ENCODE measurements at regions not wholly inside any gene's neighbourhood (a gene's known extent, or its start where the extent isn't known, plus 50 kb on each side); places are given as distances from the start of the nearest gene placed in this dataset.
A peak's percentile ranks its signal among the peaks of the same experiment; 100 is the strongest.

DNA sequence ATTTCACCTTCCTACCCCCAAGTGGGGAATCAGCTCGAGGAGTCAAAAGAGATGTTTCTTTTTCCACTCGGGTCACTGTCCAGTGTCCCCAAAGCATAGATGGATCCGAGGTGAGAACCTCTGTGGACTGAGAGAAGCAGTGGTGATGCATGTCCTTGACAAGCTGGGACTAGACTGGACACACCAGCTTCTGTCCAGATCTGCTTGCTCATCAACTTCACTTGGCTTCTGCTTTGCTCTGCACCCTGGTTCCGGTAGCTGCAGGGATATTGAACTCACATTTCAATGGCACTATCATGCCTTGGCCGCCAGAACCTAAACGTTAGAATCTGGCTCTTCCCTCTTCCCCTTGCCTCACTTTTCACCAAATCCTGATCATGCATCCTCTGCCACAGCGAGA is 50.3 kb upstream of the CXCL12 start:
- no peak overlapping the region for H3K9ac ChIP-seq (ENCODE audit: low read depth in 1 of 2, low read length in 2 of 2)
- H3K4me3 ChIP-seq (ENCODE audit: low read length in 2 of 2), result no peak overlapping the region
- H3K36me3 ChIP-seq (ENCODE audit: control insufficient read depth in 2 of 2, insufficient read depth in 2 of 2, low read length in 2 of 2), result no peaks in the 10 kb centered on the region
- no peak overlapping the region for H3K27ac ChIP-seq (ENCODE audit: low read depth in 2 of 2, low read length in 2 of 2)
- H3K9me3 ChIP-seq (ENCODE audit: control insufficient read depth in 2 of 2, low read length in 2 of 2), result no peaks in the 10 kb centered on the region
- H3K4me1 ChIP-seq (ENCODE audit: control insufficient read depth in 2 of 2, insufficient read depth in 2 of 2, low read length in 2 of 2), result no peaks in the 10 kb centered on the region
- H3K27me3 ChIP-seq (ENCODE audit: control insufficient read depth in 2 of 2, insufficient read depth in 2 of 2, low read length in 2 of 2), result no peaks in the 10 kb centered on the region

DNA sequence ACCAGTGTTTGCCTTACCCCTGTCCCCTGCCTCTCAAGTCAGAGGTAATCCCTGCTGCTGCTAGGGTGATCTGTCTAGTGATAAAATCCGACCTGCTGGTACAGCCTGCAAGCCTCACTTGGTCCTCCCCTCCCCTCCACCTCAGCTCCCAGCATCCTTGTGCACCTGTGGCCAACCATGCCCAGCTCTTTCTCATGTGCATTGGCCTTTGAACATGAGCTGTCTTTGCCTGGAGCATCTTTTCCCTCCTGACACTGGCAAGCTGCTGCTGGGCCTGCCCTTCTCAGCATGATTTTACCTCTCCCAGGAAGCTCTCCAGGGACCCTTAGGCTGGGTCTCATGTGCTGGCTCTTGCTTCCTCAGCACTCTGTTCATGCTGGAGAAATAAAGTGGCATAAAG is 51.3 kb upstream of the CXCL12 start:
- H3K4me3 ChIP-seq (ENCODE audit: low read length in 2 of 2), result no peak overlapping the region
- no peak overlapping the region for H3K27ac ChIP-seq (ENCODE audit: low read depth in 2 of 2, low read length in 2 of 2)
- H3K4me1 ChIP-seq (ENCODE audit: control insufficient read depth in 2 of 2, insufficient read depth in 2 of 2, low read length in 2 of 2), result no peaks in the 10 kb centered on the region
- no peaks in the 10 kb centered on the region for H3K9me3 ChIP-seq (ENCODE audit: control insufficient read depth in 2 of 2, low read length in 2 of 2)
- no peaks in the 10 kb centered on the region for H3K36me3 ChIP-seq (ENCODE audit: control insufficient read depth in 2 of 2, insufficient read depth in 2 of 2, low read length in 2 of 2)
- H3K27me3 ChIP-seq (ENCODE audit: control insufficient read depth in 2 of 2, insufficient read depth in 2 of 2, low read length in 2 of 2), result no peaks in the 10 kb centered on the region
- no peak overlapping the region for H3K9ac ChIP-seq (ENCODE audit: low read depth in 1 of 2, low read length in 2 of 2)

DNA sequence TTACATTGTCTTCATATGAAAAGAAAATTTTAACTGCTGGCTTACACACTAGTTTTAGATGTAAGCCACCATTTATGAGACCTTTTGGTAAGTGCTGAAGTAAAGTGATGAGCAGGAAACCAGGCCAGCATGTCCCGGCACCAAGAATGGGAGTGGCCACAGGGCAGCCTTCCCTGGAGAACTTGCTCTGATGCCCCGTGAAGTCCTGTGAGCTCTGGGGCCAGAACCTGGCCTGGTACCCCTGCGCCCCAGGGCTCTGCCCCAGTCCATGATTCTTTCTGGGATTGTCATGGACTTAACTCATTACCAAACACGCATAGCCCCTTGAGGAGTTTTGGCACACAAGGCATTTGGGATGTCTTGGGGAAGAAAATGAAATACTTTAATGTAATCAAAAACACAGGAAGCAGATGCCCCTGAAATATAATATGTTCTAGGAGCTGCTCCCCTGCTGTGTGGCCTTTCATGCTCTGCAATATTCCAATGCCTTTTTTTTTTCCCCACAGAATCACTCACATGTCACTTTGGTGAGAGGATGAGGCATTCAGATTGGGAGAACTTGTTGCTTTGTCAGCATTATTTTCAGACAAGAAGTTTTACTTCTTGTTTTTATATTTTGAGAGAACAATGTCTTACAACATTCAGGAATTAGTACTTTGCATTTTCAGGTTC is 53.1 kb upstream of the CXCL12 start:
- Histone ChIP-seq H3K27me3 (ENCODE audit: control insufficient read depth in 2 of 2, insufficient read depth in 2 of 2, low read length in 2 of 2) (no peaks in the 10 kb centered on the region), H3K4me3 (ENCODE audit: low read length in 2 of 2) (no peak overlapping the region), H3K36me3 (ENCODE audit: control insufficient read depth in 2 of 2, insufficient read depth in 2 of 2, low read length in 2 of 2) (no peaks in the 10 kb centered on the region), H3K27ac (ENCODE audit: low read depth in 2 of 2, low read length in 2 of 2) (peak overlapping the region; percentile 51 to 54), H3K9me3 (ENCODE audit: control insufficient read depth in 2 of 2, low read length in 2 of 2) (no peaks in the 10 kb centered on the region), H3K4me1 (ENCODE audit: control insufficient read depth in 2 of 2, insufficient read depth in 2 of 2, low read length in 2 of 2) (no peaks in the 10 kb centered on the region), H3K9ac (ENCODE audit: low read depth in 1 of 2, low read length in 2 of 2) (no peak overlapping the region)

DNA sequence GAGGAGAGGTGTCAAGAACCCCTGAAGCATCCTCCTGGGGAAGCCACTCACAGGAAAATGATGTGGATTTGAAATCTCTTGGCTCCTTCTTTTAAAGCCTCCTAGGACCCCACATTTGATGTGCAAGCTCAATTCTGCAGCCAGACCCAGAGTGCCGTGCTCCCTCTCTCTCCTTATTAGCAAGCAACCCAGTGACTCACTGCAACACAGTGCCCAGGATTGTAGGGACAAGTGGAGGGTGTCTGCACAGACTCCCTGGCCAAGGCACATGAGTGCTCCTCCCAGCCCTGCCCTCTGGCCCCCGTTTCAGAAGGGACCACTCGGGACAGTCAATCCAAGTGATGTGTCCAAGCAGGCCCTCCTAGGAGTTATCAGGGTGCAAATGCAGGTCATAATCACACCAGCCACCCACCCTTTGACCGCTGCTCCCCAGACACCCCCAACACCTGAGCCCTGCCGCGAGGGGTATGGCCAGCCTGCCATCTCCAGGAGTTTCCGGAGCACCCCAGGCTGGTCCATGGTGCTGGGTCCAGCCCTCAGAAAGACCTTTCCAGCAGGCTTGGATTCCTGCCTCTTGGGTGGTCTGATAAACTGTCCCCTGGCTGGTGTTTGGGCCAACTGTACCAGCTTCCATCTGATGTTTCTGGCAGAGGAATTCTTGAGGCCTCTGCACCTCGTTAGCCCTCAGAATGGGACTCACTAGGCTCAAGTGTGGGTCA is 54.5 kb upstream of the CXCL12 start:
- no peak overlapping the region for H3K4me3 ChIP-seq (ENCODE audit: low read length in 2 of 2)
- H3K9me3 ChIP-seq (ENCODE audit: control insufficient read depth in 2 of 2, low read length in 2 of 2), result no peaks in the 10 kb centered on the region
- H3K27ac ChIP-seq (ENCODE audit: low read depth in 2 of 2, low read length in 2 of 2), result peak overlapping the region; percentile 24 to 58
- no peaks in the 10 kb centered on the region for H3K27me3 ChIP-seq (ENCODE audit: control insufficient read depth in 2 of 2, insufficient read depth in 2 of 2, low read length in 2 of 2)
- H3K9ac ChIP-seq (ENCODE audit: low read depth in 1 of 2, low read length in 2 of 2), result no peak overlapping the region
- no peaks in the 10 kb centered on the region for H3K36me3 ChIP-seq (ENCODE audit: control insufficient read depth in 2 of 2, insufficient read depth in 2 of 2, low read length in 2 of 2)
- no peaks in the 10 kb centered on the region for H3K4me1 ChIP-seq (ENCODE audit: control insufficient read depth in 2 of 2, insufficient read depth in 2 of 2, low read length in 2 of 2)

DNA sequence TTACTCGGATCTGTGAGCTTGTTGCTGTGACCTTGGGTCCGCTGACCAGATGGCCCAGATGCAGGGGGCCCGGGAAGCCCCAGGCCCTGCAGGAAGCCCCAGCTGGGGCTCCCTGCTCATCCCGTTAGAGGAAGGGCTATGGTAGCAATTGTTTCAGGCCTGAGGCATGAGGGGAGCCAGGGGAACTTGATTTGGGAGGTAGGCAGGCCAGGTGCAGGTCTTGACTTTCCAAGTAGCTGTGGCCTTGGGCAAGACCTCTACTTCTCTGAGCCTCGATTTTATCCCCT is 55.0 kb upstream of the CXCL12 start:
- Histone ChIP-seq H3K4me3 (ENCODE audit: low read length in 2 of 2) (no peak overlapping the region), H3K36me3 (ENCODE audit: control insufficient read depth in 2 of 2, insufficient read depth in 2 of 2, low read length in 2 of 2) (no peaks in the 10 kb centered on the region), H3K27ac (ENCODE audit: low read depth in 2 of 2, low read length in 2 of 2) (no peak overlapping the region), H3K9me3 (ENCODE audit: control insufficient read depth in 2 of 2, low read length in 2 of 2) (peaks cover 0 to 3% of the 10 kb centered on the region in 2 donors), H3K9ac (ENCODE audit: low read depth in 1 of 2, low read length in 2 of 2) (no peak overlapping the region), H3K27me3 (ENCODE audit: control insufficient read depth in 2 of 2, insufficient read depth in 2 of 2, low read length in 2 of 2) (no peaks in the 10 kb centered on the region), H3K4me1 (ENCODE audit: control insufficient read depth in 2 of 2, insufficient read depth in 2 of 2, low read length in 2 of 2) (no peaks in the 10 kb centered on the region)

DNA sequence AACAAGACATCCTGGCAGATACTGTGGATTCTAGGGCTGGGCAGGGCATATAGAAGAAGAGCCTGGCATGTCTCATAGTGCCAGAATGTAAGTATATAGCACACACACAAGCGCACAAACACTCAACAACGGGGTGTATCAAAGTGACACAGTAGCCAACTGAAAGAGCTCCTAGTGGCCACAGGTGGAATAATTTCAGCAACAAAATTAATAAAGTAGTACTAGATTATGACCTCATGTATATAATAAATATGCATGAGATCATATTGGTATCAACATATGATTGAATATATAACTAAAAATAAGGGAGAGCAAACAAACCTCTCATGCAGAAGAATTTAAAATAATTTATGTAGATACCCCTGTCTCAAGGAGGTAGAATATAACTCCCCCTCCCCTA is 72.4 kb upstream of the CXCL12 start:
- Histone ChIP-seq H3K36me3 (ENCODE audit: control insufficient read depth in 2 of 2, insufficient read depth in 2 of 2, low read length in 2 of 2) (no peaks in the 10 kb centered on the region), H3K9me3 (ENCODE audit: control insufficient read depth in 2 of 2, low read length in 2 of 2) (no peaks in the 10 kb centered on the region), H3K27ac (ENCODE audit: low read depth in 2 of 2, low read length in 2 of 2) (no peak overlapping the region), H3K4me1 (ENCODE audit: control insufficient read depth in 2 of 2, insufficient read depth in 2 of 2, low read length in 2 of 2) (no peaks in the 10 kb centered on the region), H3K4me3 (ENCODE audit: low read length in 2 of 2) (no peak overlapping the region), H3K27me3 (ENCODE audit: control insufficient read depth in 2 of 2, insufficient read depth in 2 of 2, low read length in 2 of 2) (no peaks in the 10 kb centered on the region), H3K9ac (ENCODE audit: low read depth in 1 of 2, low read length in 2 of 2) (no peak overlapping the region)

DNA sequence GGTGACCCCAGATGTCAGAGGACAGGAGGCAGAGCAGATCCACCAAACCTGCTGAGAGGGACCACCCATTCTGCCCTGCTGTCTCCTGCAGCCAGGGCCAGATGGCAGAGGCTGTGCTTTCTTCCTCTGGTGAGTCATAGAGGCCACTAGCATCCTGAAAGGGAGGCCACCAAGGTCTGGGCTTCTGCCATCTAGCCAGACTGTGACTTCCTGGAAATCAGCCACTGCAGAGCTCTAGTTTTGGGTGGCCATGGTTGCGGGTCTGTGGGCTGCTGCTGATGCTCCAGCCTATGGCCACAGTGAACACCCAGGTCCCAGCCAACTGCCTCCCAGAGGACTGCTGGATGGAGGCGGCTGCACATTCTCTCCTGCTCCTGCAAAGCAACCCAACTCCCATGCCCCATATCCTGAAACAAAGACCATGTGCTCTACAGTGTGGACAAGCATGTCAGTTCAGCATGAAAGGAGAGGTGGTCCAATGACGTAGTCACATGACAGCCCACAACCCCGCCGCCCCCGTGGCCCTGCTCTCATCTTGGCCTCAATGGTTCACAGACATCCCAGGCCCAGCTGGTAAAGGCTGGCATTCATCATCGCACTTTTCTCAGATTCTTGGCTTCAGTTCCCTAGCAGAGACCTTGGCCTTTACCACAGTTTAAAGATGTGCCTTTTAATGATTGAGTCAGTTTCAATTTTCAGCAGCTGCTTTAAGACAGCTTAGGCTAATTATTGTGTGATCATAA is 73.9 kb upstream of the CXCL12 start:
- H3K27ac ChIP-seq (ENCODE audit: low read depth in 2 of 2, low read length in 2 of 2), result no peak overlapping the region

DNA sequence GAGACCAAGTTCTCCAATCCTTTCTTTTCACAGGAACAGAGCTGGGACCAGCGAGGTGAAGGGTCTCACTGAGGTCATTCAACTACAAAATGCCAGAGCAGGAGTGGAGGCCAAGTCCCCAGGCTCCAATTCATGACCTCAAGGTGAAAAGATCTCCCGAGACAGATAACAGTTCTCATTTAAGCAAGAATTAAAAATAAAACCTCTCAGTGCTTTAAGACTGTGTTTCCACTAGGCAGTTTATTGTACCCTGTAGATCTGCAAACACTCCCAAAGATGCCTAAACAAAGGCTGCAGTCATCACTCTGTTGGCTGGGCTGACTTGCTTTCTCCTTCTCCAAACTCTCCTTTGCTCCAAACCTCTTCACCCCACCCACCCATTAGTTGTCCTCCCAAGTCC is 74.8 kb upstream of the CXCL12 start:
- Histone ChIP-seq H3K4me3 (ENCODE audit: low read length in 2 of 2) (no peak overlapping the region), H3K9me3 (ENCODE audit: control insufficient read depth in 2 of 2, low read length in 2 of 2) (no peaks in the 10 kb centered on the region), H3K9ac (ENCODE audit: low read depth in 1 of 2, low read length in 2 of 2) (no peak overlapping the region), H3K27me3 (ENCODE audit: control insufficient read depth in 2 of 2, insufficient read depth in 2 of 2, low read length in 2 of 2) (no peaks in the 10 kb centered on the region), H3K4me1 (ENCODE audit: control insufficient read depth in 2 of 2, insufficient read depth in 2 of 2, low read length in 2 of 2) (no peaks in the 10 kb centered on the region), H3K36me3 (ENCODE audit: control insufficient read depth in 2 of 2, insufficient read depth in 2 of 2, low read length in 2 of 2) (no peaks in the 10 kb centered on the region), H3K27ac (ENCODE audit: low read depth in 2 of 2, low read length in 2 of 2) (no peak overlapping the region)

More for the DNA sequence above, 73.9 kb upstream of the CXCL12 start:
- Histone ChIP-seq H3K9me3 (ENCODE audit: control insufficient read depth in 2 of 2, low read length in 2 of 2) (no peaks in the 10 kb centered on the region), H3K9ac (ENCODE audit: low read depth in 1 of 2, low read length in 2 of 2) (no peak overlapping the region), H3K27me3 (ENCODE audit: control insufficient read depth in 2 of 2, insufficient read depth in 2 of 2, low read length in 2 of 2) (no peaks in the 10 kb centered on the region), H3K4me3 (ENCODE audit: low read length in 2 of 2) (no peak overlapping the region), H3K36me3 (ENCODE audit: control insufficient read depth in 2 of 2, insufficient read depth in 2 of 2, low read length in 2 of 2) (no peaks in the 10 kb centered on the region), H3K4me1 (ENCODE audit: control insufficient read depth in 2 of 2, insufficient read depth in 2 of 2, low read length in 2 of 2) (no peaks in the 10 kb centered on the region)

DNA sequence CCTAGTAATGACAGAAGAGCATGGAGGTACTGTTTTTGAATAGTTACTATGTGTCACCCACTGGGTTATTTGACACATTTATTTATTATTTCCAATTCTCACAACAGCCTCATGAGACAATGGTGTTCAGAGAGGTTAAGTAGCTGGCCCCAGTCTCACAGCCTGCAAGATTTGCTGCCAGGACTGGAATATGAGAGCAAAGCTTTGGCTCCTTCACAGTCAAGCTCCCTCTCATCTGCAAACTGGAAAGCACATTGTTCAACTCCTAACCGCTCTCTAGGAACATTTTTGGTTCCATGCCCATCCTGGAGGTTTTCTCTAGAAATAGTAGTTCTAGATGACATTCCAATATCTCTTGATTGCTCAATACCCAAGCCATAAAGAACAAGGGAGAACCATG is 75.5 kb upstream of the CXCL12 start:
- Histone ChIP-seq H3K27me3 (ENCODE audit: control insufficient read depth in 2 of 2, insufficient read depth in 2 of 2, low read length in 2 of 2) (no peaks in the 10 kb centered on the region), H3K36me3 (ENCODE audit: control insufficient read depth in 2 of 2, insufficient read depth in 2 of 2, low read length in 2 of 2) (no peaks in the 10 kb centered on the region), H3K4me1 (ENCODE audit: control insufficient read depth in 2 of 2, insufficient read depth in 2 of 2, low read length in 2 of 2) (no peaks in the 10 kb centered on the region), H3K9ac (ENCODE audit: low read depth in 1 of 2, low read length in 2 of 2) (no peak overlapping the region), H3K9me3 (ENCODE audit: control insufficient read depth in 2 of 2, low read length in 2 of 2) (no peaks in the 10 kb centered on the region), H3K4me3 (ENCODE audit: low read length in 2 of 2) (no peak overlapping the region), H3K27ac (ENCODE audit: low read depth in 2 of 2, low read length in 2 of 2) (no peak overlapping the region)

DNA sequence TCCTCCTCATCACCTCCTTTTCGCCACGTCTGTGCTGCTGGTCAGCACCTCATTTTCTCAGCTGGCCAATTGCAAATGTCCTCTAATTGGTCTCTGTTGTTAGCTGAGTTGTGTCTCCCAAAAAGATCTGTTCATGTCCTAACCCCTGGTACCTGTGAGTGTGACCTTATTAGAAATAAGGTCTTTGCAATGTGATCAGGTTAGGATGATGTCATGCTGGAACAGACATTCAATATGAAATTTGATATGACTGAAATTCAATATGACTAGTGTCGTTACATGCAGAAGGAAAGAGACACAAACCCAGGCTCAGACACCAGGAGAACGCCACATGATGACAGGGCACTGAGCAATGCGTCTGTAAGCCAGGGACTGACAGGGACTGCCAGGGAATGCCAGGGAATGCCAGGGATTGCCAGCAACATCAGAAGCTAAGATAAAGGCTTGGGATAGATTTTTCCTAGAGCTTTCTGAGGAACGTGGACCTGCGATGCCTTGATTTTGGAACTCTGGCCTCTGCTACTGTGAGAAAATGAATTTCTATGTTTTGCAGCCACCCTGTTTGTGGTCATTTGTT is 77.5 kb upstream of the CXCL12 start:
- Histone ChIP-seq H3K4me3 (ENCODE audit: low read length in 2 of 2) (no peak overlapping the region), H3K9ac (ENCODE audit: low read depth in 1 of 2, low read length in 2 of 2) (no peak overlapping the region), H3K36me3 (ENCODE audit: control insufficient read depth in 2 of 2, insufficient read depth in 2 of 2, low read length in 2 of 2) (no peaks in the 10 kb centered on the region), H3K9me3 (ENCODE audit: control insufficient read depth in 2 of 2, low read length in 2 of 2) (no peaks in the 10 kb centered on the region), H3K4me1 (ENCODE audit: control insufficient read depth in 2 of 2, insufficient read depth in 2 of 2, low read length in 2 of 2) (no peaks in the 10 kb centered on the region), H3K27me3 (ENCODE audit: control insufficient read depth in 2 of 2, insufficient read depth in 2 of 2, low read length in 2 of 2) (no peaks in the 10 kb centered on the region), H3K27ac (ENCODE audit: low read depth in 2 of 2, low read length in 2 of 2) (no peak overlapping the region)
